ENCODE measurements at regions not wholly inside any gene's neighbourhood (a gene's known extent, or its start where the extent isn't known, plus 50 kb on each side); places are given as distances from the start of the nearest gene placed in this dataset.

DNA sequence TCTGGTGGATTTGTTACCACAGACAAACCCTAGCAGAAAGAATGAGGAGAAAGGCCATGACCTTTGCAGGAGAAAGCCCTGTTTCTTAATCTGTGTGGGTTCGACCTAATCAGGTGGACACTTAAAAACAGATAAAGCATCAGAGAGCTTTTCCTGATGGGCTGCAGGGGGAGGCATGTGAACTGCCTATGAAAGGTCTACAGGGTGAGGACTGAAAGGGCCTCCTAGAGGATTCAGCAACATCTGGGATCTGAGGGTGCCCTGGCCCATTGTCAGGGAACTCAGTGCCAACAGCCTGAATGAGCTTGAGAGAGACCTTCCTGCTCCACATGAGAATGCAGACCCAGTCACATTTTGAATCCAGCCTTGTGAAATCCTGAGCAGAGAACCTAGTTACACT is 178.8 kb upstream of the DDHD1 start:
- no peak for DNase-seq

DNA sequence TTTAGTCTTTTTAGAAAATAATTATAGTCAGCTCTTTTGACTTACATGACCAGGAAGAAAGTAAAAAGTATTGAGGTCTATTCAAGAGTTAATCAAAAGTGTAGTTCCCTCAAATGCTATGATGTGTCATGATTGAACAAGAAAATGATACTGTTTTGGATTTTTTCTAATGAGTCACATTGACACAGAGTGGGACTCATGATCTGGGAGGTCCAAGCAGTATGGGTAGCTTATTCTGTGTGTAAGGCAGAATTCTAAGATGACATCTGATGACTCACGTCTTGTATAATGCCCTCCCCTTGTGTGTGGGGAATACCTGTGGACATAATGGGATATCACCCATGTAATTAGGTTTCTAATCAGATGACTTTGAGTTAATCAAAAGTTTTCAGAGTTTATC is 178.1 kb upstream of the DDHD1 start:
- DNase-seq = no peak

DNA sequence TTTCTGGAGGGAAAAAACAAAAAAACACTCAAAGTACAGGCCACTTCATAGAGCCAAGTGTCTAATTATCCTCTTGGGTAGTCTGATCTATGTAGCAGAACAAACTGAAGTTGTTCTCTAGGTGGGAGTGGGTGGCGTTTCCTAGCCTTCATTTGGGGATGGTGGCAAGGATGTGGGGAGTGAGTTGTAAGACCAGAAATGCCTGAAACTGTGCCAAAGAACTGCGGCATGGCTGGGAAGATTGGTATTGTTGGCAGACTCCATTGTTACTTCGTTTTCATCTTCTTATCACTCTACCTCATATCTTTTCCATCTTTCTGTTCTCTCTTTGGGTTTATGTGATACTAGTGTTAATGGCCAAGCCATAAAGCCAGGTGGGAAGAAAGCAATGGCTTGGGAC is 177.3 kb upstream of the DDHD1 start:
- DNase-seq = no peak

DNA sequence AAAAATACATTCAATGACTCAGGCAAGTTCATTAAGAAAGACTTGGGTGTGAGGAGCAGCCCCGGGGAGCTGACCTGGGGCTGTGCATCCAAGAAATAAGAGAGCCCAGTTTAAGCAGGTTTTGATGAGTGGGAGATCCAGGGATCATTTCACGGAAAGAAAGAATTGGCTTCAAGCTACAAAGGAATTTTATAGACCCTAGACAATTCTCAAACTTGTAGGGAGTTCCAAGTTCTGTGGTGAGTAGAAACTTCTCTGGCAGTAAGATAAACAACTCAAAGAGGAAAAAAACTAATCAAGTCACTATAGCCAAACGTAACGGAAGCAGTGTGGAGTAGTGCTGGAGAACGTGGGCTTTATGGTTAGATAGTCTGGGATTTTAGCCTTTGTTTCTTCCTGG is 175.7 kb upstream of the DDHD1 start:
- no peak for DNase-seq

DNA sequence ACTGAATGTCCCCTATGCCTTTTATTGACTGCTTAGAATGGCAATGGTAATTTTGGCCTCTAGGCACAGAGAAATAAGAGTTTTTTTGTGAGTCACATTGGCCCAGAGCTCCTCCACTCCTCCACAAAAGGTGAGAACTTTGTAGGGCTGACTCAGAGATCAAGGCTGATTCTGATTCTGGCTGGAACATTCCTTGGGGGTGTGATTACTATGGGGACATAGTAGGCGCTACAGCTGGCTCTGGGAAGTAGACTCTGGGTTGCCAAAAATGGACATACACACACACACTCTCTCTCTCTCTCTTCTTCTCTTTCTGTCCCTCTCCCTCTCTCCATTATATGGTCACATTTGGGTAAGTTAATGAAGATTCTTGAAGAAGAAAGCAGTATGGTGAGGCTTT is 174.6 kb upstream of the DDHD1 start:
- no peak for DNase-seq

DNA sequence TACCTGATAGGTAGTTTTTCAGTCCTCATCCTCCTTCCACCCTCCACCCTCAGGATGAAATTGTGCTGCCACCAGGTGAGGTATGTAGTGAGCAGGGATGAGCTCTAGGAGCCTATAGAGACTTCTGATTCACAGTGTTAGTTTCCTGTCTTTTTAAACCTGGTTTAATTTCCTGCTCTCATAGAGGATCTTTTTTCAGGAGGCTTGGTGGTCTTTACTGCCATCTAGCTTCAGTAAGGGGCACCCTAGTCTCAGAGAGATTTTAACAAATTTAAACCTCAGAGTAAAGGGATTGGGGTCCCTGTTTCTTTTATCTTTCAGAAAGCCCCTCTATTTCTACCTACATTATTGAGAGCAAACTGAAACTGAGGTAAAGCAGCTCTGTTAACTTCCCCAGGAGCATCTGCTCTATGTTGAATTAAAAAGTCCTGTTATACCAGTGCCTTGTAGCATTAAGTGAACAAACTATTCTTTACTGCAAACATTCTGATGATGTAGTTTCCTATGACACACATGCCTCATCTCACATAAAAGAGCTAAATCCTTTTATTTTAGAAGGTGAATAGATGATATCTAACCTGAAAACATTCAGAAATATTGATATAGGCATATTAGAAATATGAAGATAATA is 172.2 kb upstream of the DDHD1 start:
- DNase-seq = no peak

DNA sequence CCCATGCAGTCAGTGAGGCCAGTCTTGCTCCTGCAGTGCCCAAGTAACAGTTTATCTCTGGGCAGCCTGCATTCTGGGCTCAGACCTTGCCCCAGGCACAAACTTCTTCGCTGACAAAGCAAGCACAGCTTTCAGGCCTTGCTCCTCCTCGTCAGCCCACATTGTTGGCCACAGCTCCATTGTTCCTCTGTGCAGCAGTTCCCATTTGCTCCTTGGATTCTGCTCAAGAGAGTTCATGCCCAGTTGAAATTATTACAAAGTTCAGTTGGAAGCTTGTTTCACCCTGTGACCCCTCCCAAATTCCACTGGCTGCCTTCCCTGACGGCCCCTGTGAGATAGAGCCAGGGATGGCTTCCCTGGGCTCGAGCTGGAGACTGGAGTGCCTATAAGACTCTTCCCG is 163.4 kb upstream of the DDHD1 start:
- no peak for DNase-seq

- no peak for DNase-seq
These were observed 157.3 kb upstream of the DDHD1 start for GRCh38 chr14:53310412-53310811.

- DNase-seq = no peak
These were observed 153.8 kb upstream of the DDHD1 start for GRCh38 chr14:53306911-53307310.

DNA sequence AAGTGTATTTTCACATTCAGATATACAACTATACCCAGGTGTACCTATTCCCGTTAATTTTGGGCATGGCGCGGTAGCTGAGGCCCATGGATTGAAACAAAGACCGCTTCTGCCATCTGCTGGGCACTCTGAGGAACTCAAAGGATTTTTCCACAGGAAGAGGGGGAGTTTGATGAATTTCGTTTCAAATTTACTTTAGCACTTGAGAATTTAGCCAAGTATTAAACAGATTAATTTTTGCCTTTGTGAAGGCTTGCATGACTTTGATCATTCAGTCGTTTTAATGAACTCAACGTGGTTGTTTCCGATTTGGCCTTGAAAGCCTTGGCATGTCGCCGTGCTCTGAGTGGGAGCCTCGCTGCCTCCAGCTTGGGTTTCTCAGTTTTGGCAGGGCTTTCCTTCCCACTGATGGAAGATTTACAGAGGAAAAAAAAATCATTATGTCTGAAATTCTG is 153.2 kb upstream of the DDHD1 start:
- peak; percentile 12 for DNase-seq

DNA sequence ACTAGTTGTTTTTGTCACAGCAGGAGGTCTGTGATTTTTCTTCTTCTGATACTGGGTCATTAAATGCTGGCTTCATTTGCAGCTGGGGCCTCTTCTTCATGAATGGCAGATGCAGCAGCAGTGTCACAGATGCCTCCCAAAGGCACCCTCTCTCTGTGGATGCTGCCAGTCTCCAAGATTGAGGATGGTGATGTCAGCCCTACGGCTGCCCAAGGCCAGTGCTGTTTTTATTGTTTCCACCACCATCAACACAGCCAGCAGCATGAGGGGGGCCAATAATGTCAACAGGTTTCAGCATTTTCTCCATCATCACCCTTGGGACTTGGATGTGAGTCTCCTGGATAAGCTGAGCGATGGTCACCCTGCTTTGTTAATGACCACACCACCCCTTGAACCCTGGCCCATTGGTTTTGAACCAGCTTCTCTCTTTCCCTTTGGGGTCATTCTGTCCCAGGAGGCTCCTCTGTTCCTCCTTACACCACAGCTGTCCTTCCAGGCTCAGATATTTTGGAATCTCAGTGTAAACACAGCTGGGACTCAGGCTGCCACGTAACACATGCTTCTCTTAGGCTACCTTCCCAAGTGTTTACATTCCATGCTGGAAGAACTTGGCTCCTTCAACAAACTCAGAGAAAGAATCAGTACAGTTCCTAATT is 151.7 kb upstream of the DDHD1 start:
- no peak for DNase-seq

- peak; percentile 15 for DNase-seq
These were observed 143.0 kb upstream of the DDHD1 start for GRCh38 chr14:53295985-53296582.

- DNase-seq = no peak
These were observed 142.2 kb upstream of the DDHD1 start for GRCh38 chr14:53295372-53295771.

- no peak for DNase-seq
These were observed 133.2 kb upstream of the DDHD1 start for GRCh38 chr14:53286301-53286700.

GRCh38 chr14:53285821-53286220 is 132.7 kb upstream of the DDHD1 start:
- DNase-seq = no peak

DNA sequence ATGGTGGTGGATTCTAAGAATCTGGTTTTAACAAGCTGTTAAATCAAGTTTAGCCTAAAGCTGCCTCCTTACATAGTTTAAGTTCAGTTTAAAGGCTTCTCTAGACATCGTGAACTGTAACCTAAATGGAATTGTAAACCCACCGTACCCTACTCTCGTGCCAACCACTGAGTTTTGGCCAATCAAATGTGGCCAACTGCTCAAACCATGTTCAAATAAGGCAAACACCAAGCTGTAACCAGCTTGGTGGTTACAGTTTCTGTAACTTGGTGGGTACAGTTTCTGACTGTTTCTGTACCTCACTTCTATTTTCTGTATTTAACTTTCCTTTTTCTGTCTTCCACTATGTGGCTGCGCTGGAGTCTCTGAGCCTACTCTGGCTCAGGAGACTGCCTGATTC is 131.9 kb upstream of the DDHD1 start:
- no peak for DNase-seq

- DNase-seq = no peak
These were observed 125.7 kb upstream of the DDHD1 start for GRCh38 chr14:53278602-53279506.

DNA sequence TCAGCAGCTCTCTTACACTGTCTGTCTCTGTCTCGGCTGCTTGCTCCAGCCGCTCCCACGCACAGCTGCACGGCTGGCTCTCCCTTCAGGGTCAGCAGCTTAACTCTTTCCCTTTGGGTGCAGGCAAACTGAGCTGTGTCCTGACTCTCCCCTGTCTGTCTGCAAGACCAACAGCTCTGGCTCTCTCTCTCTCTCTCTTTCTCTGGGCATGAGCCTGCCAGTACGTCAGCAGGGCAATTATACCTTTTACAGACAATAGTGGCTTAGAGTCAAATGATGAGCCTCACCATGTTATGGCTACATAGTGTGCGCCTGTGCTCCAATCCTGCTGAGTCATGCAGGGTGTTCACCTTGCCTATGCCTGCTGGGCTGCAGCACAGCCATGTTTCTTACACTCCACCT is 120.5 kb upstream of the DDHD1 start:
- no peak for DNase-seq

GRCh38 chr14:53265025-53265424 is 111.9 kb upstream of the DDHD1 start:
- DNase-seq = no peak

DNA sequence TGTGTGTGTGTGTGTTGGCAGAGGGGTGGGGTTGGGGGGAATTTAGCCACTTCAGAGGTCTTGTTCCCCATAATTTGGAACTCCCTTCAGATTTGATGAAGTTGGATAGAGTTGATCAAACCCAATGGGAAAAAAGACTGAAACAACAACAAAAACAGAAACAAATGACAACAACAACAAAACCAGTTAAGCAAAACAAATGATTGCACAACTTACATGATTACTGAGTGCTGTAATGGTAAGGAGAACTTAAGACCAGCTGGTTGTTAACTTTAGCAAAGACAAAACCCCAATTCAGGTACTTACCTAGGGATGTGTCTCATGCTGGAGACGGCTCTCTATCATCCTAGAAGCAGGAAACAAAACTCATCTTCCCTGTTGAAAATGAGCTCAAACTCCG is 107.8 kb upstream of the DDHD1 start:
- no peak for DNase-seq

GRCh38 chr14:53260286-53260685 is 107.2 kb upstream of the DDHD1 start:
- DNase-seq = no peak

DNA sequence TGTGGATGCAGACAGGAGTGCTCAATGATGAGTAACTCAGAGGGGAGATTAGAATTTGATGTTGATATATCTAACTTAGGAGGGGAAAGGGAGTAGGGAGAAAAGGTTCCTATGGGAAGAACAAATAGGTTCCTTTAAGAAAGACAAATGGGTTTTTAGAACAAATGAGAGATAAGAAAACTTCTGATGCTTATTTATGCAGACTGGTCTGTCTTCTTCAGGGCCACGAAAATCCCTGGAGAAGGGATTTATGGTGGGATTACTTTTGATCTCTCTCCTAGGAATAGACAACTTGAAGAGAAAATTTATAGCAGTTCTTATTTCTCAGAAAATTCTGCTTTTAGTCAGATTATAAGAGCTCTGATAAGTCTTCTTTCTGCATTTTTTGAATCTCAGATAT is 99.0 kb upstream of the DDHD1 start:
- no peak for DNase-seq

DNA sequence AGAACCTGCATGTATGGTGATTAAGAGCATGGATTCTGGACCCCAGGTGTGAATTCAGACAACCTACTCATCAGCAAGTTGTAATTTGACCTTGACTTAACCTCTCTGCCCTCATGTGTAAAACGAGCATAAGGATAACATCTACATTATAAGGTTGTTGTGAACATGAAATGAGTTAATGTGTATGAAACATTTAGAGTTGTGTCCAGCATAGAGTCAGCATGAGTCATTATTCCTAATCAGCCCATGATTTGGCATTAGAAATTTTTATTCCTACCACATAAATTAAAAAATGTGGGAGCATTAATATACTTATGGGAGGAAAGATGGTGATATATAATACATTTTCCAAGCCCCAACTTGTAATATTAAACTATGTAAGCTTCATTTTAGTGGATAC is 95.9 kb upstream of the DDHD1 start:
- DNase-seq = no peak
